Stimulated activated CD4-positive, alpha-beta T cell treated with anti-CD3 and anti-CD28 coated beads, TNF-alpha, amount 100 ng/mL, for 48 hours (primary cell): ENCODE measurements at regions not wholly inside any gene's neighbourhood (a gene's known extent, or its start where the extent isn't known, plus 50 kb on each side); places are given as distances from the start of the nearest gene placed in this dataset.
"Not testable (repeated sequence)": the region's sequence is repeated elsewhere in the genome, so short reads cannot be mapped to it uniquely, and the experiment has no call there.

Source experiments
- DNase-seq, 3 donors: peaks; one replicate each; pipeline ENCODE4 v3.0.0-alpha.2; 2020; ENCODE audit warnings: low read depth in 3 of 3

GRCh38 chr1:59176471-59176870 lies 120.4 kb upstream of the FGGY start:
- no peak for DNase-seq

GRCh38 chr1:59177756-59178155 lies 119.1 kb upstream of the FGGY start:
- DNase-seq: no peak

- DNase-seq: no peak
Observed at GRCh38 chr1:59178339-59179187, 118.3 kb upstream of the FGGY start.

- DNase-seq: no peak
Observed at GRCh38 chr1:59179673-59180072, 117.2 kb upstream of the FGGY start.

GRCh38 chr1:59180735-59181134 lies 116.2 kb upstream of the FGGY start:
- no peak for DNase-seq

GRCh38 chr1:59183749-59184317 lies 113.1 kb upstream of the FGGY start:
- DNase-seq: no peak

GRCh38 chr1:59184365-59184905 lies 112.5 kb upstream of the FGGY start:
- no peak for DNase-seq

- no peak for DNase-seq
Observed at GRCh38 chr1:59185163-59185860, 111.6 kb upstream of the FGGY start.

- DNase-seq: no peak
Observed at GRCh38 chr1:59186656-59187055, 110.2 kb upstream of the FGGY start.

- no peak for DNase-seq
Observed at GRCh38 chr1:59188413-59189213, 108.3 kb upstream of the FGGY start.

GRCh38 chr1:59193443-59194093 lies 103.3 kb upstream of the FGGY start:
- no peak for DNase-seq

GRCh38 chr1:59194621-59195020 lies 102.3 kb upstream of the FGGY start:
- no peak for DNase-seq

GRCh38 chr1:59195151-59195550 lies 101.7 kb upstream of the FGGY start:
- no peak for DNase-seq

- DNase-seq: no peak
Observed at GRCh38 chr1:59198564-59198963, 98.3 kb upstream of the FGGY start.

GRCh38 chr1:59199147-59199546 lies 97.7 kb upstream of the FGGY start:
- DNase-seq: no peak

GRCh38 chr1:59199719-59200376 lies 97.0 kb upstream of the FGGY start:
- DNase-seq: no peak

GRCh38 chr1:59201341-59201740 lies 95.6 kb upstream of the FGGY start:
- DNase-seq: no peak

GRCh38 chr1:59202455-59202854 lies 94.4 kb upstream of the FGGY start:
- DNase-seq: no peak

GRCh38 chr1:59204001-59204400 lies 92.9 kb upstream of the FGGY start:
- no peak for DNase-seq

GRCh38 chr1:59206616-59207015 lies 90.3 kb upstream of the FGGY start:
- DNase-seq: not testable (repeated sequence)

GRCh38 chr1:59210430-59210829 lies 86.5 kb upstream of the FGGY start:
- DNase-seq: not testable (repeated sequence)
